GM18907 (cell line): ENCODE measurements at regions not wholly inside any gene's neighbourhood (a gene's known extent, or its start where the extent isn't known, plus 50 kb on each side); places are given as distances from the start of the nearest gene placed in this dataset.

Source experiments
- ATAC-seq: cut with Tn5 transposase; IDR thresholded peaks from one replicate; pipeline ENCODE4 v1.9.1; 2021; ENCODE audit warnings: mild to moderate bottlenecking, moderate library complexity; ENCODE audit not compliant: unreplicated experiment

- ATAC-seq = no peak
These were observed 173.8 kb downstream of the BCL11B start for GRCh38 chr14:99098199-99098598.

DNA sequence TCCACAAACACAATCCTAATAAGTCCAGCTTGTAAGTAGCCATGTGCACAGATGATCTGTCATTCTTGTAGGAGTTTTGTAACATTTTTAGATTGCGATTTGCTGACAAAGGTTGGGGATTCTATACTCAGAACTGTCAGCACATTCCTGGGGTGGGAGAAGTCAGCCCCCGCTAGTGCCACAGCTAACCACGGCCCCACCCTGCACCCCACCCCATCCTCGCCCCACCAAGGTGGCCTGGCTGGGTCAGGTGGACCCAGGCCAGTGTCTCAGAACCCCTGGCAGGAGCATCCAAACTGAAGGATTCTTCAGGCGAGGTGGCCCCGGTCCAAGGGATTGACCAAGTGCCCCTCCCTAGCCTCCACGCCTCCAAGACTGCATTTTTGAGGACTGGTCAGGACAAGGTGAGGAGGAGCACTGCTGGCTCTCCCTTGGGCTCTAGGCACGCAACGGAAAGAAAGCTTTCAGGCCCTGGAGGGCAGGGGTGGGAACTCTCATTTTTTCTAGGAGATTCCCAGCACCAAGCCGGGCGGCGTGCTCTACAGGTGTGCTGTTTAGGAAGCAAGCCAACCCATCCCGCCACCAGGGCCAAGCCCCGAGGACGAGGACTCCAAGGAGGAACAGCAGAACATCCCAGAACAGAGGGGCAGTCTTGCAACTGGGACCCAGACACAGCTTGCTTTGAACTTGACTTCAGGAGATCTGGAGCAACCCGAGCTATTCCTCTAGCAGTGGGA lies 172.8 kb downstream of the BCL11B start:
- no peak for ATAC-seq

DNA sequence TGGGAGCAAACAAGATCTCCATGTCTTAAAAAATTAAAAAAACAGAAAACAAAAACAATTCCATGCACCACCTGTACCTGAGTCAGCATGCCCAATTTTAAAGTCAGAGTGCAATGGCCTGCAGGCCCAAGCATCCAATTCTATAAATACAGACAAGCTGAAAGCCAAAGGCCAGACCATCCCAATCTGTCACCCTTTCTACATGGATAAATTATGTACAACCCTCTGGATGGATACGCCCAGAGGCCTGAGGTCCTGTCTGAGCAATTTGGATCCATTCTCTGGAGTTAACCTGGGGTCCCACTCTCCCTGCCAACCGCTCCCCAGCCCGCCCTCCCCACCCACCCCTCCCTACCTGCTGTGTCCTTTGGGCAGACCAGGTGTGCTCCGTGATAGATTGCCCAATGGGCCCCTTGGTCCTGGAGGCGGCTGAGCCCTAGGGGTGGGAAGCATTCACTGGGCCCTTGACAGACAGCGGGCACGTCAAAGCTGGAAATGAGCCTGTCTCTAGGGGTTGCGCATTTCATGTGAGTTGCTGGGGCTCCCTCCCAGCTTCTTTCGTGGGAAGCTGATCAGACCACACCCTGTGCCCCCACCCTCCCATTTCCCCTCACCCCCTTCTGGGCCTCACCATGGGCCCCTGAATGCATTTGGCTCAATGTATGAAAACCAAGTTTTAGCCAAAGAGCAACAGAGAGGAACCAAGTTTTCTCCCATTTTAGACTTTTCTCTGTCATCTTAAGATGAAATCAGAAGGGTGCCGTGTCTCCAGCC lies 171.3 kb downstream of the BCL11B start:
- no peak for ATAC-seq

GRCh38 chr14:99101855-99102461 lies 170.0 kb downstream of the BCL11B start:
- no peak for ATAC-seq

DNA sequence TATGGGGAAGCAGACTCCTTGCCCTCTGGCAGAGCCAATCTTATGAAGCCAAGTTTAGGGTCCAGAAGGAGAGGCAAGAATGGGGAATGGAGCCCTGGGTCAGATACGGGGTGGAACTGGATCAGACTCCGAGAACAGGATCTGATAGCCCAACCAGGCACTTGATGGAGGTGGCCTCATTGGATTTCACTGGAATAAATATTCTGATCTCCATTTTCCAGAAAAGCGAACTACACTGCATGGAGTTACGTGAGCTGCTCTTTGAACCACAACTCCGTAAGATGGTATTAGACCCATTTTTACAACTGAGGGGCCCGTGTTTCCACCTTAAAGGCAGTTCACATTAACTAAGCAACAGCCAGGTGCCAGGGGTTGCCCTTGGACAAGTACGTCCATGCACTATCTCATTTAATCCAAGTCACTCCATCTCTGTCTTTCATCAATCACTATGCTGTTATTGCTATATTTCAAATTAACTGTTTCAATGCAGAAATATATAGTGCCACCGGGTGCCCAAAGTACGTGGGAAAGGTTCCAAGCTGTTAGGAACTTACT lies 155.2 kb downstream of the BCL11B start:
- ATAC-seq = no peak

DNA sequence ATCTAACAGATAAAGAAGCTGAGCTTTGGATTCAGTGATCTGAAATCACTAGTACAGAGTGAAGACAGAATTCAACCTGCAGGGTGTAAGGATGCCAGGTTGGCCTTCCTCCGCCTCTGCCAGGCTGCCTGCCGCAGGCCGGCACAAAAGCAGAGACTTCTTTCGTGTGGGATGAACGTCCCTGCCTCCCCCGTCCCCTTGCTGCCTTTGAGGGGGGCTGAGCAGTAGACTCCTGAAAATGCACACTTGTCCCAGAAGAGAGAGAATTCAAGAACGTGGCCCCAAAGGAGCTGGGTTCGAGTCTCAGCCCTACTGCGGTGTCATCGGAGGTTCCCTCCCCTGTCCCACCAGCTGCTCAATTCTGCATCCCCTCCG lies 154.3 kb downstream of the BCL11B start:
- no peak for ATAC-seq

- no peak for ATAC-seq
These were observed 153.8 kb downstream of the BCL11B start for GRCh38 chr14:99118046-99118721.

GRCh38 chr14:99118946-99119345 lies 153.1 kb downstream of the BCL11B start:
- no peak for ATAC-seq
